ENCODE measurements at regions not wholly inside any gene's neighbourhood (a gene's known extent, or its start where the extent isn't known, plus 50 kb on each side); places are given as distances from the start of the nearest gene placed in this dataset.

- no peak for FAIRE-seq
These were observed 213.2 kb downstream of the C6orf118 start for GRCh38 chr6:165096209-165096608.

GRCh38 chr6:165092881-165093595 is 216.4 kb downstream of the C6orf118 start:
- no peak overlapping the region for H2AFZ ChIP-seq (ENCODE audit: low read depth, low read length)
- H3K27ac Mint-ChIP-seq (ENCODE audit: unreplicated experiment) = no peak overlapping the region
- H3K27me3 ChIP-seq (ENCODE audit: insufficient read depth, low read length) = no peaks in the 10 kb centered on the region
- H3K4me3 ChIP-seq (ENCODE audit: insufficient read depth, low read depth, low read length) = no peak overlapping the region
- H3K4me3 Mint-ChIP-seq (ENCODE audit: unreplicated experiment) = no peak overlapping the region
- H3K4me1 Mint-ChIP-seq (ENCODE audit: low read depth, unreplicated experiment) = peaks cover 2% of the 10 kb centered on the region
- H3K9me3 ChIP-seq (ENCODE audit: insufficient read depth, low read depth, low read length) = no peaks in the 10 kb centered on the region
- H3K9ac ChIP-seq (ENCODE audit: low read length) = no peak overlapping the region
- no peak overlapping the region for H3K27ac ChIP-seq (ENCODE audit: low read depth, low read length)
- H3K4me2 ChIP-seq (ENCODE audit: low read length) = no peak overlapping the region
- no peaks in the 10 kb centered on the region for H3K79me2 ChIP-seq (ENCODE audit: insufficient read depth, low read length)
- DNase-seq (ENCODE audit: low read depth) (no peak), FAIRE-seq (no peak)
- H3K9me3 Mint-ChIP-seq (ENCODE audit: unreplicated experiment) = peaks cover 11% of the 10 kb centered on the region
- TF ChIP-seq CTCF (IDR thresholded peaks at IDR 0.05; ENCODE audit: insufficient read depth, low read depth, low read length) (no peak), EZH2 (IDR thresholded peaks at IDR 0.05; ENCODE audit: insufficient read depth, low read length) (no peak)
- no peaks in the 10 kb centered on the region for H3K4me1 ChIP-seq (ENCODE audit: insufficient read depth, low read length)
- H3K27me3 Mint-ChIP-seq (ENCODE audit: low read depth, unreplicated experiment) = peaks cover 1% of the 10 kb centered on the region
- H4K20me1 ChIP-seq (ENCODE audit: insufficient read depth, low read length) = no peaks in the 10 kb centered on the region
- no peaks in the 10 kb centered on the region for H3K36me3 Mint-ChIP-seq (ENCODE audit: low read depth, unreplicated experiment)
- H3K36me3 ChIP-seq (ENCODE audit: insufficient read depth, low read length) = no peaks in the 10 kb centered on the region

More at GRCh38 chr6:165096209-165096608, 213.2 kb downstream of the C6orf118 start:
- Histone ChIP-seq H3K79me2 (ENCODE audit: insufficient read depth, low read length) (no peaks in the 10 kb centered on the region), H2AFZ (ENCODE audit: low read depth, low read length) (no peak overlapping the region), H3K27me3 (ENCODE audit: insufficient read depth, low read length) (no peaks in the 10 kb centered on the region), H3K9me3 (ENCODE audit: insufficient read depth, low read depth, low read length) (no peaks in the 10 kb centered on the region), H3K4me3 (ENCODE audit: insufficient read depth, low read depth, low read length) (no peak overlapping the region), H3K9ac (ENCODE audit: low read length) (no peak overlapping the region), H3K27ac (ENCODE audit: low read depth, low read length) (no peak overlapping the region), H4K20me1 (ENCODE audit: insufficient read depth, low read length) (no peaks in the 10 kb centered on the region), H3K4me1 (ENCODE audit: insufficient read depth, low read length) (no peaks in the 10 kb centered on the region), H3K36me3 (ENCODE audit: insufficient read depth, low read length) (no peaks in the 10 kb centered on the region), H3K4me2 (ENCODE audit: low read length) (no peak overlapping the region)
- Mint-ChIP-seq H3K36me3 (ENCODE audit: low read depth, unreplicated experiment) (no peaks in the 10 kb centered on the region), H3K4me3 (ENCODE audit: unreplicated experiment) (no peak overlapping the region), H3K9me3 (ENCODE audit: unreplicated experiment) (peaks cover 18% of the 10 kb centered on the region), H3K4me1 (ENCODE audit: low read depth, unreplicated experiment) (peaks cover 2% of the 10 kb centered on the region), H3K27me3 (ENCODE audit: low read depth, unreplicated experiment) (peaks cover 1% of the 10 kb centered on the region), H3K27ac (ENCODE audit: unreplicated experiment) (no peak overlapping the region)
- no peak for DNase-seq (ENCODE audit: low read depth)
- TF ChIP-seq EZH2 (IDR thresholded peaks at IDR 0.05; ENCODE audit: insufficient read depth, low read length) (no peak), CTCF (IDR thresholded peaks at IDR 0.05; ENCODE audit: insufficient read depth, low read depth, low read length) (no peak)

GRCh38 chr6:165091121-165091785 is 218.2 kb downstream of the C6orf118 start:
- H3K4me1 Mint-ChIP-seq (ENCODE audit: low read depth, unreplicated experiment) = no peaks in the 10 kb centered on the region
- H3K27me3 Mint-ChIP-seq (ENCODE audit: low read depth, unreplicated experiment) = peaks cover 1% of the 10 kb centered on the region
- H4K20me1 ChIP-seq (ENCODE audit: insufficient read depth, low read length) = no peaks in the 10 kb centered on the region
- no peak overlapping the region for H3K4me3 ChIP-seq (ENCODE audit: insufficient read depth, low read depth, low read length)
- no peak for TF ChIP-seq CTCF (IDR thresholded peaks at IDR 0.05; ENCODE audit: insufficient read depth, low read depth, low read length)
- peaks cover 2% of the 10 kb centered on the region for H3K9me3 Mint-ChIP-seq (ENCODE audit: unreplicated experiment)
- H3K27ac ChIP-seq (ENCODE audit: low read depth, low read length) = no peak overlapping the region
- H3K36me3 Mint-ChIP-seq (ENCODE audit: low read depth, unreplicated experiment) = no peaks in the 10 kb centered on the region
- H3K4me1 ChIP-seq (ENCODE audit: insufficient read depth, low read length) = no peaks in the 10 kb centered on the region
- H3K9ac ChIP-seq (ENCODE audit: low read length) = no peak overlapping the region
- no peak overlapping the region for H2AFZ ChIP-seq (ENCODE audit: low read depth, low read length)
- no peak overlapping the region for H3K4me3 Mint-ChIP-seq (ENCODE audit: unreplicated experiment)
- H3K36me3 ChIP-seq (ENCODE audit: insufficient read depth, low read length) = no peaks in the 10 kb centered on the region
- no peak for DNase-seq (ENCODE audit: low read depth)
- no peaks in the 10 kb centered on the region for H3K27me3 ChIP-seq (ENCODE audit: insufficient read depth, low read length)
- FAIRE-seq = no peak
- H3K4me2 ChIP-seq (ENCODE audit: low read length) = no peak overlapping the region
- H3K79me2 ChIP-seq (ENCODE audit: insufficient read depth, low read length) = no peaks in the 10 kb centered on the region
- no peaks in the 10 kb centered on the region for H3K9me3 ChIP-seq (ENCODE audit: insufficient read depth, low read depth, low read length)
- H3K27ac Mint-ChIP-seq (ENCODE audit: unreplicated experiment) = no peak overlapping the region
